Osteoblast (primary cell): ENCODE measurements at regions not wholly inside any gene's neighbourhood (a gene's known extent, or its start where the extent isn't known, plus 50 kb on each side); places are given as distances from the start of the nearest gene placed in this dataset.

ENCODE experiments used
- DNase-seq: peaks from one replicate; pipeline ENCODE4 v3.0.0; 2011; ENCODE audit warnings: low spot score, mixed read lengths; ENCODE audit not compliant: insufficient read length; ENCODE audit errors: missing footprints
- H2AFZ ChIP-seq: 2 replicates; pipeline ENCODE4 v1.6.0; 2011; ENCODE audit warnings: mild to moderate bottlenecking, low read length
- H3K27ac ChIP-seq: 2 replicates; pipeline ENCODE4 v1.5.1; 2011; ENCODE audit warnings: mild to moderate bottlenecking, low read depth, low read length, moderate library complexity
- H3K27me3 ChIP-seq: 2 replicates; pipeline ENCODE4 v1.6.0; 2012; ENCODE audit warnings: mild to moderate bottlenecking, control low read depth, inconsistent platforms, low read length, moderate library complexity; ENCODE audit not compliant: insufficient read depth
- H3K36me3 ChIP-seq: 2 replicates; pipeline ENCODE4 v1.5.1; 2011; ENCODE audit warnings: mild to moderate bottlenecking, low read length, control low read depth, moderate library complexity; ENCODE audit not compliant: insufficient read depth
- H3K4me1 ChIP-seq: 2 replicates; pipeline ENCODE4 v1.5.1; 2011; ENCODE audit warnings: mild to moderate bottlenecking, low read length, control low read depth, moderate library complexity; ENCODE audit not compliant: insufficient read depth
- H3K4me2 ChIP-seq: 2 replicates; pipeline ENCODE4 v1.6.0; 2011; ENCODE audit warnings: mild to moderate bottlenecking, low read length; ENCODE audit not compliant: insufficient read depth
- H3K4me3 ChIP-seq: fragments of 200-600 bp; sonication (generic); 3 replicates; pipeline ENCODE4 v1.5.1; 2012; ENCODE audit warnings: mild to moderate bottlenecking, low read length, inconsistent platforms; ENCODE audit not compliant: insufficient read depth
- H3K79me2 ChIP-seq: 2 replicates; pipeline ENCODE4 v1.6.0; 2012; ENCODE audit warnings: mild to moderate bottlenecking, low read length, control low read depth, inconsistent platforms; ENCODE audit not compliant: insufficient read depth
- H3K9me3 ChIP-seq: 2 replicates; pipeline ENCODE4 v1.5.1; 2011; ENCODE audit warnings: low read depth, low read length, control low read depth
- H4K20me1 ChIP-seq: 2 replicates; pipeline ENCODE4 v1.6.0; 2012; ENCODE audit warnings: mild to moderate bottlenecking, low read length, control low read depth; ENCODE audit not compliant: insufficient read depth
- TF ChIP-seq, protein P1 (sequence below): IDR thresholded peaks from 2 replicates; pipeline ENCODE4 v1.5.1; 2011; ENCODE audit warnings: mild to moderate bottlenecking, low read depth, low read length, moderate library complexity; ENCODE audit errors: extremely low read depth

DNA sequence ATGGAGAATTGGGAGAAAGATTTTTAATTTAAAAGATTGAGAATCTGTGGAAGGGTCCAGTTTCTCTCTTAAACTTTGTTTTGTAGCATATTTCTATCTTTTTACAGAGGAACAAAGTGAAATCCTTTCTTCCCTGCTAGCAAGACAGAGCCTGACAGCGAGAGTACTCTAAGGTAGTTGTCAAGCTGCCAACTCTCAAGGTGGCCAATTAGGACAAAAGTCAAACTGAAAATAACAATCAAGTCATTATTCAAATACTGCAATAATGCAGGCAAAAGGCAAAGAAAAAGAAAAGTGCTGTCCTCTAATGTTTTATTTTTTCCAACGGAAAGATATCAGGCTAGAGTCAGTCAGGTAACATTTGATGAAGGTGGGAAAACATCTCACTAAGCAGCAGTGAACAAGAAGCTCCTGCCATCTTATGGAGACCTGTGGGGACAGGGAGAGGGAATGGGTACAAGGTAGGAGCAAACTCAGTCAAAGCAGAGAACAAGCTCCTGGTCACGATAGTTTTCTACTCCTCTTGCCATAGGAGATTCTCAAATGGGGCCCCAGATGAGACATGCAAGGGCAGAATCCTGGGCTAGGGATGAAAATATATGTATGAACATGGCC is 801.9 kb upstream of the SLITRK1 start:
- no peak overlapping the region for H3K27ac ChIP-seq
- no peak for DNase-seq

DNA sequence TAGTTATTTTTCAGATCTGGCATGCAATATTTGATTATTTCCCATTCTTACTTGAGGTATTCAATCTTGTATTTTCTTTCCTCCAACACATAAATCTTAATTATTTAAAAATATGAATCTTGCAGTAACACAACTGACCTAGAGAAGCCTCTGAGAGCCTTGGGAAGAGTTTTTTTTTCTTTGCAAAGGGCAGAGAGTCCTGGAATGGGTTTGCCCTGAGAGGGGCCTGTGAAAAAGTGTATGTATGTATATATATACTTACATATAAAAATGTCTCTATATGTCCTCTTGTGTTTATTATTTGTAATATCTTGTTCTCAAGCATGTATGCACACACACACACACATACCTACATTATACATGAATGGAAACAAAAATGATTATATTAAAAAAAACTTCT is 801.2 kb upstream of the SLITRK1 start:
- no peak overlapping the region for H3K4me3 ChIP-seq
- no peak for DNase-seq
- no peak overlapping the region for H2AFZ ChIP-seq
- no peak overlapping the region for H3K4me2 ChIP-seq
- no peaks in the 10 kb centered on the region for H3K27me3 ChIP-seq
- TF ChIP-seq, protein P1, sequence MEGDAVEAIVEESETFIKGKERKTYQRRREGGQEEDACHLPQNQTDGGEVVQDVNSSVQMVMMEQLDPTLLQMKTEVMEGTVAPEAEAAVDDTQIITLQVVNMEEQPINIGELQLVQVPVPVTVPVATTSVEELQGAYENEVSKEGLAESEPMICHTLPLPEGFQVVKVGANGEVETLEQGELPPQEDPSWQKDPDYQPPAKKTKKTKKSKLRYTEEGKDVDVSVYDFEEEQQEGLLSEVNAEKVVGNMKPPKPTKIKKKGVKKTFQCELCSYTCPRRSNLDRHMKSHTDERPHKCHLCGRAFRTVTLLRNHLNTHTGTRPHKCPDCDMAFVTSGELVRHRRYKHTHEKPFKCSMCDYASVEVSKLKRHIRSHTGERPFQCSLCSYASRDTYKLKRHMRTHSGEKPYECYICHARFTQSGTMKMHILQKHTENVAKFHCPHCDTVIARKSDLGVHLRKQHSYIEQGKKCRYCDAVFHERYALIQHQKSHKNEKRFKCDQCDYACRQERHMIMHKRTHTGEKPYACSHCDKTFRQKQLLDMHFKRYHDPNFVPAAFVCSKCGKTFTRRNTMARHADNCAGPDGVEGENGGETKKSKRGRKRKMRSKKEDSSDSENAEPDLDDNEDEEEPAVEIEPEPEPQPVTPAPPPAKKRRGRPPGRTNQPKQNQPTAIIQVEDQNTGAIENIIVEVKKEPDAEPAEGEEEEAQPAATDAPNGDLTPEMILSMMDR: no peak
- no peak overlapping the region for H3K27ac ChIP-seq
- no peaks in the 10 kb centered on the region for H3K36me3 ChIP-seq
- H3K9me3 ChIP-seq: no peaks in the 10 kb centered on the region
- H4K20me1 ChIP-seq: no peaks in the 10 kb centered on the region
- H3K4me1 ChIP-seq: no peaks in the 10 kb centered on the region
- H3K79me2 ChIP-seq: no peaks in the 10 kb centered on the region

More for the DNA sequence above, 801.9 kb upstream of the SLITRK1 start:
- Histone ChIP-seq H3K79me2 (no peaks in the 10 kb centered on the region), H4K20me1 (no peaks in the 10 kb centered on the region), H3K4me3 (no peak overlapping the region), H3K27me3 (no peaks in the 10 kb centered on the region), H2AFZ (no peak overlapping the region), H3K36me3 (no peaks in the 10 kb centered on the region), H3K4me1 (no peaks in the 10 kb centered on the region), H3K4me2 (no peak overlapping the region), H3K9me3 (no peaks in the 10 kb centered on the region)
- TF ChIP-seq, protein P1: no peak

DNA sequence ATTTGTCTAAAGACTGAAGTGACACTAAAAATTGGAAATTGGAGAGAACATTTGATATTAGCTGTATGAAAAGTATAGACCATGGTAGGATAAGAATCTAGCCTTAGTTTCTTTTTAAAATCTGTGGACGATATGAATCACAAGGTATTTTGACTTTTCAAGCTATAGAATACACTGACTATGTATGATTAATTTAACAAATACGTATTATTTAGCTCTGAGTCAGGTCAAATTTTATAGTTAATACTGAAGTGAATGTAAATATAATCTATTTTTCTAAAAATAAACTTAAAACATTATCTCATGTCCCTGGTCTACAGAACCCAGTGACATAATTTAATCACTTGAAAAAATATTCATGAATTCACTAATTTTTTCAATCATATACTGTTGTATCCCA is 795.6 kb upstream of the SLITRK1 start:
- H3K4me1 ChIP-seq: no peaks in the 10 kb centered on the region
- TF ChIP-seq, protein P1: no peak
- no peak overlapping the region for H3K4me3 ChIP-seq
- no peaks in the 10 kb centered on the region for H3K9me3 ChIP-seq
- H3K27me3 ChIP-seq: no peaks in the 10 kb centered on the region
- no peak overlapping the region for H3K4me2 ChIP-seq
- no peak for DNase-seq
- H3K79me2 ChIP-seq: no peaks in the 10 kb centered on the region
- H2AFZ ChIP-seq: no peak overlapping the region
- no peak overlapping the region for H3K27ac ChIP-seq
- H4K20me1 ChIP-seq: no peaks in the 10 kb centered on the region
- H3K36me3 ChIP-seq: no peaks in the 10 kb centered on the region

DNA sequence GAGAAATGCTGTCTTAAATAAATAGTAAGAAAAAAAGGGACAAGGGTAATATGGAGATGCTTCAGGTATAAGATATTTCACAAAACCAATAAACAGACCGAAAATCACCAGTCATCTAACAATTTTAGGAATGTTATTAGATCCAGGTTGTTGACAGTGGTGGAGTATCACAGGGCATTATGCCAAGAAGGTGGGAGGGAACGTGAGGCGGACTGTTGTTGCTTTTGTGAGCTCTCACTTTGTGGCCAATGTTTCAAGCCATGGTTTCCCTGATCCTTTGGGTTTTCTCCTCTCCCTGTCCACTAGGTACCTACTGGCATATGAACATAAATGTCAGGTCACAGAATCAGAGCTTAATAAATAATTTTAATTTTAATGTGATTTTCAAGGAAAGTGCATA is 790.3 kb upstream of the SLITRK1 start:
- no peak overlapping the region for H3K4me2 ChIP-seq
- TF ChIP-seq, protein P1: no peak
- no peak overlapping the region for H2AFZ ChIP-seq
- no peaks in the 10 kb centered on the region for H3K4me1 ChIP-seq
- H3K27me3 ChIP-seq: no peaks in the 10 kb centered on the region
- no peaks in the 10 kb centered on the region for H3K9me3 ChIP-seq
- no peak overlapping the region for H3K27ac ChIP-seq
- H3K36me3 ChIP-seq: no peaks in the 10 kb centered on the region
- no peaks in the 10 kb centered on the region for H3K79me2 ChIP-seq
- no peak overlapping the region for H3K4me3 ChIP-seq
- no peak for DNase-seq
- no peaks in the 10 kb centered on the region for H4K20me1 ChIP-seq
